Astrocyte (in vitro differentiated cells and primary cell): ENCODE measurements at regions not wholly inside any gene's neighbourhood (a gene's known extent, or its start where the extent isn't known, plus 50 kb on each side); places are given as distances from the start of the nearest gene placed in this dataset.

Source experiments
- DNase-seq: peaks from one replicate; pipeline ENCODE4 v3.0.0-alpha.2; 2010; ENCODE audit warnings: low read depth
- FAIRE-seq: peaks from 2 replicates; lab custom pipeline; 2011; peaks lifted over from hg19 to GRCh38; lab: Jason Lieb, UNC
- H2AFZ ChIP-seq: 2 replicates; pipeline ENCODE4 v1.6.0; 2012; ENCODE audit warnings: low read depth, low read length, inconsistent platforms
- H3K27ac ChIP-seq: 2 replicates; pipeline ENCODE4 v1.5.1; 2011; ENCODE audit warnings: low read depth, low read length, inconsistent platforms
- H3K27me3 ChIP-seq: 2 replicates; pipeline ENCODE4 v1.6.0; 2011; ENCODE audit warnings: low read length, inconsistent platforms; ENCODE audit not compliant: insufficient read depth
- H3K36me3 ChIP-seq: 2 replicates; pipeline ENCODE4 v1.5.1; 2011; ENCODE audit warnings: low read length, inconsistent platforms; ENCODE audit not compliant: insufficient read depth
- H3K4me1 ChIP-seq: 2 replicates; pipeline ENCODE4 v1.5.1; 2011; ENCODE audit warnings: low read length, inconsistent platforms; ENCODE audit not compliant: insufficient read depth
- H3K4me2 ChIP-seq: 2 replicates; pipeline ENCODE4 v1.6.0; 2012; ENCODE audit warnings: low read length, inconsistent platforms
- H3K4me3 ChIP-seq: 2 replicates; pipeline ENCODE4 v1.5.1; 2011; ENCODE audit warnings: low read depth, mild to moderate bottlenecking, low read length, inconsistent platforms; ENCODE audit not compliant: insufficient read depth
- H3K79me2 ChIP-seq: 2 replicates; pipeline ENCODE4 v1.6.0; 2012; ENCODE audit warnings: mild to moderate bottlenecking, low read length, inconsistent platforms; ENCODE audit not compliant: insufficient read depth
- H3K9ac ChIP-seq: 2 replicates; pipeline ENCODE4 v1.6.0; 2012; ENCODE audit warnings: mild to moderate bottlenecking, low read length, inconsistent platforms
- H3K9me3 ChIP-seq: 2 replicates; pipeline ENCODE4 v1.5.1; 2012; ENCODE audit warnings: low read depth, mild to moderate bottlenecking, low read length, inconsistent platforms; ENCODE audit not compliant: insufficient read depth
- H4K20me1 ChIP-seq: 2 replicates; pipeline ENCODE4 v1.6.0; 2012; ENCODE audit warnings: low read length, inconsistent platforms; ENCODE audit not compliant: insufficient read depth
- H3K27ac Mint-ChIP-seq: one replicate; pipeline ENCODE4 v1.8.0; 2021; ENCODE audit warnings: mild to moderate bottlenecking, mixed read lengths; ENCODE audit not compliant: unreplicated experiment
- H3K27me3 Mint-ChIP-seq: one replicate; pipeline ENCODE4 v1.8.0; 2021; ENCODE audit warnings: low read depth, mixed read lengths; ENCODE audit not compliant: unreplicated experiment
- H3K36me3 Mint-ChIP-seq: one replicate; pipeline ENCODE4 v1.8.0; 2021; ENCODE audit warnings: low read depth, mixed read lengths; ENCODE audit not compliant: unreplicated experiment
- H3K4me1 Mint-ChIP-seq: one replicate; pipeline ENCODE4 v1.8.0; 2021; ENCODE audit warnings: low read depth, mixed read lengths; ENCODE audit not compliant: unreplicated experiment
- H3K4me3 Mint-ChIP-seq: one replicate; pipeline ENCODE4 v1.8.0; 2021; ENCODE audit warnings: mild to moderate bottlenecking, moderate library complexity, mixed read lengths; ENCODE audit not compliant: unreplicated experiment
- H3K9me3 Mint-ChIP-seq: one replicate; pipeline ENCODE4 v1.8.0; 2021; ENCODE audit warnings: mild to moderate bottlenecking, mixed read lengths; ENCODE audit not compliant: unreplicated experiment
- CTCF ChIP-seq: IDR thresholded peaks from 2 replicates; pipeline ENCODE4 v1.5.1; 2011; ENCODE audit warnings: low read depth, mild to moderate bottlenecking, inconsistent platforms, low read length, moderate library complexity; ENCODE audit not compliant: insufficient read depth
- EZH2 ChIP-seq: IDR thresholded peaks from 2 replicates; pipeline ENCODE4 v1.6.1; 2012; ENCODE audit warnings: mild to moderate bottlenecking, low read length, inconsistent platforms; ENCODE audit not compliant: insufficient read depth

GRCh38 chr5:125258615-125259014 lies 512.2 kb upstream of the ZNF608 start:
- no peaks in the 10 kb centered on the region for H3K79me2 ChIP-seq
- H3K27me3 ChIP-seq = no peaks in the 10 kb centered on the region
- DNase-seq = no peak
- no peaks in the 10 kb centered on the region for H3K4me1 ChIP-seq
- no peak overlapping the region for H3K4me2 ChIP-seq
- no peak overlapping the region for H3K9ac ChIP-seq
- peaks cover 12% of the 10 kb centered on the region for H3K9me3 Mint-ChIP-seq
- peaks cover 5% of the 10 kb centered on the region for H3K9me3 ChIP-seq
- no peaks in the 10 kb centered on the region for H3K36me3 ChIP-seq
- no peak overlapping the region for H2AFZ ChIP-seq
- H3K27ac ChIP-seq = no peak overlapping the region
- no peak for TF ChIP-seq EZH2
- no peak for TF ChIP-seq CTCF
- H3K27ac Mint-ChIP-seq = no peak overlapping the region
- no peak for FAIRE-seq
- no peaks in the 10 kb centered on the region for H4K20me1 ChIP-seq
- no peak overlapping the region for H3K4me3 Mint-ChIP-seq
- H3K27me3 Mint-ChIP-seq = no peaks in the 10 kb centered on the region
- peaks cover 2% of the 10 kb centered on the region for H3K4me1 Mint-ChIP-seq
- peaks cover 3% of the 10 kb centered on the region for H3K36me3 Mint-ChIP-seq
- H3K4me3 ChIP-seq = no peak overlapping the region

GRCh38 chr5:125261505-125262250 lies 515.2 kb upstream of the ZNF608 start:
- no peaks in the 10 kb centered on the region for H3K9me3 Mint-ChIP-seq
- no peak for TF ChIP-seq EZH2
- no peak for TF ChIP-seq CTCF
- no peaks in the 10 kb centered on the region for H4K20me1 ChIP-seq
- no peak overlapping the region for H3K4me3 ChIP-seq
- no peak overlapping the region for H3K27ac ChIP-seq
- no peak overlapping the region for H3K4me2 ChIP-seq
- no peaks in the 10 kb centered on the region for H3K27me3 ChIP-seq
- H3K36me3 ChIP-seq = no peaks in the 10 kb centered on the region
- no peak overlapping the region for H3K4me3 Mint-ChIP-seq
- H3K27me3 Mint-ChIP-seq = no peaks in the 10 kb centered on the region
- no peak overlapping the region for H3K27ac Mint-ChIP-seq
- DNase-seq (no peak), FAIRE-seq (no peak)
- H3K79me2 ChIP-seq = no peaks in the 10 kb centered on the region
- no peak overlapping the region for H3K9ac ChIP-seq
- H2AFZ ChIP-seq = no peak overlapping the region
- H3K36me3 Mint-ChIP-seq = no peaks in the 10 kb centered on the region
- peaks cover 2% of the 10 kb centered on the region for H3K4me1 Mint-ChIP-seq
- H3K9me3 ChIP-seq = no peaks in the 10 kb centered on the region
- no peaks in the 10 kb centered on the region for H3K4me1 ChIP-seq

GRCh38 chr5:125262782-125263181 lies 516.3 kb upstream of the ZNF608 start:
- Histone ChIP-seq H2AFZ (no peak overlapping the region), H3K9ac (no peak overlapping the region), H3K4me2 (no peak overlapping the region), H3K4me3 (no peak overlapping the region), H4K20me1 (no peaks in the 10 kb centered on the region), H3K27ac (no peak overlapping the region), H3K36me3 (no peaks in the 10 kb centered on the region), H3K27me3 (no peaks in the 10 kb centered on the region), H3K4me1 (no peaks in the 10 kb centered on the region), H3K79me2 (no peaks in the 10 kb centered on the region), H3K9me3 (no peaks in the 10 kb centered on the region)
- FAIRE-seq (no peak), DNase-seq (no peak)
- Mint-ChIP-seq H3K36me3 (no peaks in the 10 kb centered on the region), H3K9me3 (no peaks in the 10 kb centered on the region), H3K4me3 (no peak overlapping the region), H3K27ac (no peak overlapping the region), H3K27me3 (no peaks in the 10 kb centered on the region), H3K4me1 (peaks cover 2% of the 10 kb centered on the region)
- TF ChIP-seq CTCF (no peak), EZH2 (no peak)
